Uterus (tissue), 3 donors: ENCODE measurements at regions not wholly inside any gene's neighbourhood (a gene's known extent, or its start where the extent isn't known, plus 50 kb on each side); places are given as distances from the start of the nearest gene placed in this dataset.

ENCODE experiments used
- DNase-seq, 2 donors: peaks; one replicate each; pipeline ENCODE4 v3.0.0-alpha.2; 2019 to 2020
- H3K27ac ChIP-seq, 2 donors: fragments of 200-600 bp; sonication (generic); 1 replicate in 1 of 2; 2 replicates in 1 of 2; pipeline ENCODE4 v1.5.1; 2016 to 2018
- H3K27me3 ChIP-seq, 2 donors: fragments of 200-600 bp; sonication (generic); one replicate each; pipeline ENCODE4 v1.5.1; 2018 to 2019; ENCODE audit warnings: control low read depth in 1 of 2
- H3K36me3 ChIP-seq, 2 donors: fragments of 200-600 bp; sonication (generic); one replicate each; pipeline ENCODE4 v1.5.1; 2019; ENCODE audit warnings: control low read depth in 1 of 2
- H3K4me1 ChIP-seq, 2 donors: fragments of 200-600 bp; sonication (generic); one replicate each; pipeline ENCODE4 v1.5.1; 2018 to 2019; ENCODE audit warnings: control low read depth in 1 of 2
- H3K4me3 ChIP-seq, 2 donors: fragments of 200-600 bp; sonication (generic); 1 replicate in 1 of 2; 2 replicates in 1 of 2; pipeline ENCODE4 v1.5.1; 2018 to 2019; ENCODE audit warnings: mild to moderate bottlenecking in 1 of 2
- H3K9me3 ChIP-seq, 2 donors: fragments of 200-600 bp; sonication (generic); one replicate each; pipeline ENCODE4 v1.5.1; 2019; ENCODE audit warnings: control low read depth in 1 of 2
- CTCF ChIP-seq, 4 experiments: fragments of 200-600 bp in 2 of 4; fragments of 450-650 bp in 2 of 4; sonication (generic) in 2 of 4; IDR thresholded peaks; one replicate each; pipeline ENCODE4 v1.5.1; 2016 to 2019; ENCODE audit warnings: antibody characterized with exemption in 4 of 4, mild to moderate bottlenecking in 2 of 4, moderate library complexity in 1 of 4
- POLR2A ChIP-seq, 2 donors: fragments of 450-650 bp; IDR thresholded peaks; one replicate each; pipeline ENCODE4 v1.6.1; 2016; ENCODE audit warnings: antibody characterized with exemption in 2 of 2, mild to moderate bottlenecking in 1 of 2, moderate library complexity in 1 of 2
- intact Hi-C: fragments of 100-400 bp; cut with DNase I; formaldehyde crosslinking; loops from one replicate; pipeline ENCODE4 v1.15.1; 2023; ENCODE audit warnings: low total_unique reads
- donor health status: DM: yes; HTN: yes; CAD: no.

GRCh38 chr10:78267598-78267997, 233.9 kb downstream of the RPS24 start:
- Histone ChIP-seq H3K36me3 (no peaks in the 10 kb centered on the region), H3K27me3 (no peaks in the 10 kb centered on the region), H3K27ac (no peak overlapping the region), H3K9me3 (no peaks in the 10 kb centered on the region), H3K4me3 (no peak overlapping the region), H3K4me1 (no peaks in the 10 kb centered on the region)
- intact Hi-C loops, result no loop called here
- DNase-seq, result peak in 1 of 2 donors; percentile 29
- TF ChIP-seq CTCF (IDR thresholded peaks at IDR 0.05) (no peak), POLR2A (IDR thresholded peaks at IDR 0.05) (no peak)

- no peak overlapping the region for H3K4me3 ChIP-seq
- no peaks in the 10 kb centered on the region for H3K36me3 ChIP-seq
- DNase-seq, result no peak
- no peaks in the 10 kb centered on the region for H3K27me3 ChIP-seq
- H3K4me1 ChIP-seq, result no peaks in the 10 kb centered on the region
- H3K9me3 ChIP-seq, result no peaks in the 10 kb centered on the region
- no peak for TF ChIP-seq CTCF (IDR thresholded peaks at IDR 0.05)
- TF ChIP-seq POLR2A (IDR thresholded peaks at IDR 0.05), result no peak
- intact Hi-C loops, result no loop called here
- H3K27ac ChIP-seq, result no peak overlapping the region
Measured at GRCh38 chr10:78269060-78269459, 235.4 kb downstream of the RPS24 start.

- Histone ChIP-seq H3K9me3 (no peaks in the 10 kb centered on the region), H3K36me3 (no peaks in the 10 kb centered on the region), H3K4me1 (no peaks in the 10 kb centered on the region), H3K4me3 (no peak overlapping the region), H3K27ac (no peak overlapping the region), H3K27me3 (no peaks in the 10 kb centered on the region)
- intact Hi-C loops, result no loop called here
- no peak for DNase-seq
- TF ChIP-seq POLR2A (IDR thresholded peaks at IDR 0.05) (no peak), CTCF (IDR thresholded peaks at IDR 0.05) (no peak)
Measured at GRCh38 chr10:78272329-78272728, 238.7 kb downstream of the RPS24 start.

GRCh38 chr10:78274491-78274890, 240.8 kb downstream of the RPS24 start:
- DNase-seq, result no peak

GRCh38 chr10:78276139-78276538, 242.5 kb downstream of the RPS24 start:
- intact Hi-C loops, result no loop called here
- no peak overlapping the region for H3K27ac ChIP-seq
- no peaks in the 10 kb centered on the region for H3K4me1 ChIP-seq
- no peak for DNase-seq
- no peaks in the 10 kb centered on the region for H3K36me3 ChIP-seq
- TF ChIP-seq CTCF (IDR thresholded peaks at IDR 0.05), result no peak
- TF ChIP-seq POLR2A (IDR thresholded peaks at IDR 0.05), result no peak
- H3K4me3 ChIP-seq, result no peak overlapping the region
- H3K27me3 ChIP-seq, result no peaks in the 10 kb centered on the region
- no peaks in the 10 kb centered on the region for H3K9me3 ChIP-seq

More at GRCh38 chr10:78274491-78274890, 240.8 kb downstream of the RPS24 start:
- Histone ChIP-seq H3K36me3 (no peaks in the 10 kb centered on the region), H3K4me1 (no peaks in the 10 kb centered on the region), H3K27me3 (no peaks in the 10 kb centered on the region), H3K4me3 (no peak overlapping the region), H3K27ac (no peak overlapping the region), H3K9me3 (no peaks in the 10 kb centered on the region)
- intact Hi-C loops, result no loop called here
- no peak for TF ChIP-seq CTCF (IDR thresholded peaks at IDR 0.05)
- no peak for TF ChIP-seq POLR2A (IDR thresholded peaks at IDR 0.05)
